Renal cortex interstitium (tissue), 11 donors: ENCODE measurements at regions not wholly inside any gene's neighbourhood (a gene's known extent, or its start where the extent isn't known, plus 50 kb on each side); places are given as distances from the start of the nearest gene placed in this dataset.
A peak's percentile ranks its signal among the peaks of the same experiment; 100 is the strongest.
"Not testable (repeated sequence)": the region's sequence is repeated elsewhere in the genome, so short reads cannot be mapped to it uniquely, and the experiment has no call there.

Experiments used
- DNase-seq, 11 donors: peaks; one replicate each; pipeline ENCODE4 v3.0.0-alpha.2; 2013; ENCODE audit warnings: low read depth in 9 of 11, low spot score in 4 of 11; ENCODE audit errors: extremely low read depth in 1 of 11

DNA sequence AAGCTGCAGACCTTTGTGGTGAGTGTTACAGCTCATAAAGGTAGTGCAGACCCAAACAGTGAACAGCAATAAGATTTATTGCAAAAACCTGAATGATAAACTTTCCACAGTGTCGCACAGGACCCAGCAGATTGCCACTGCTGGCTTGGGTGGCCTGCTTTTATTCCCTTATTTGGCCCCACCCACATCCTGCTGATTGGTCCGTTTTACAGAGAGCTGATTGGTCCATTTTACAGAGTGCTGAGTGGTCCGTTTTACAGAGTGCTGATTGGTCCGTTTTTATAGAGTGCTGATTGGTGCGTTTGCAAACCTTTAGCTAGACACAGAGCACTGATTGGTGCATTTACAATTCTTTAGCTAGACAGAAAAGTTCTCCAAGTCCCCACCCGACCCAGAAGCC, 127.7 kb upstream of the UBE3A start:
- DNase-seq, result not testable (repeated sequence)

DNA sequence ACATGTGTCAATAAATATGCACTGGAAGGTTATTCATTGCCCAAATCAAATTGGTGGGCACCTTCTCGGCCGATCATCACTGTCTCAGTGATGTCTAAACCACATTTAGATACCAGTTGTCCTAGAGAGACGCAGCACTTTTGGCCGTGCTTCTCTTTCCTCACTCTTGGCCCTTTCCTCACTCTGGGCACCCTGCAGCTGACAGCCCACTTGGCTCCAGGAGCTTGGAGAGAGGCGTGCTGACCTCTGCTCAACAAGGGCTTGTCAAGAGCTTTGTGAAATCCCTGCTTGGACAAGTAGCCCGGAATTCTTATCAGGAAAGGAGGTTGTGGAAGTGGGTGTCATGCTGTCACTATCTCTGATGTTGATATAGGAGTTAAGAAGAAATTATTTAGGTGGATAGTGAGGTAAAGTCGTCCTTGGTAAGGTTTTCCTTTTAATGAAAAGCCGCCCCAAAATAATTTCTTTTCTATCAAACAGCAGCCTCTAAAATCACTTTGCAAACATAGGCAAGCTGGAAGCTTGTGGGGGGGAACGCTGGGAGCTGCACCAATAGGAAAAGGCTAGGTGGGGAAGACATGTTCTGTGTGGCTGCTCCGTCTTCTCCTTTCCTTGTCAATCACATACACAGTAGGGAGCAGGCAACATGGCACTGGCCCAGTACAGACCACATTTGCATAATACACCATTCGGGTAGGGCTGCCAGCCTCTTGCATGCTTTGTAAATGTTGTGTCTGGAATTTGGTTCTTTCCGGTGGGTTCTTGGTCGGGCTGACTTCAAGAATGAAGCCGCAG, 126.8 kb upstream of the UBE3A start:
- no peak for DNase-seq

DNA sequence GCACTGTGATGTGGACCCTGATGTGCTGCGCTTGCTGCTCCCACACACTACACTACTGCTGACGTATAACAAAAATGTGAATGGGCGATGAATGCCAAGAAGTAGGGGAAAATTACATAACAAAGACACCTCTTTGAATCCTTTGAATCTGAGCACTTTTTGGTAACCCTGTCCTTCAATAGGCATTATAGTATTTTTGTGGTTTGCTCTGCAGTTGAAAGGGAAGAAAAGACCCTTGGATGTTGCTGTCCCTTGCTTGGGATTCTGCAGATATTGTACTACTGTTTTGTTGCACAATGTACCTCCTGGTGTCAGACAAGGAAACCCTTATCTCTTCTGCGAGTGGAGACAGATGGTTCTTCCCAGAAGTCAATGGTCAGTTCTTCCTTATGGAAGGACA, 124.8 kb upstream of the UBE3A start:
- DNase-seq, result no peak

DNA sequence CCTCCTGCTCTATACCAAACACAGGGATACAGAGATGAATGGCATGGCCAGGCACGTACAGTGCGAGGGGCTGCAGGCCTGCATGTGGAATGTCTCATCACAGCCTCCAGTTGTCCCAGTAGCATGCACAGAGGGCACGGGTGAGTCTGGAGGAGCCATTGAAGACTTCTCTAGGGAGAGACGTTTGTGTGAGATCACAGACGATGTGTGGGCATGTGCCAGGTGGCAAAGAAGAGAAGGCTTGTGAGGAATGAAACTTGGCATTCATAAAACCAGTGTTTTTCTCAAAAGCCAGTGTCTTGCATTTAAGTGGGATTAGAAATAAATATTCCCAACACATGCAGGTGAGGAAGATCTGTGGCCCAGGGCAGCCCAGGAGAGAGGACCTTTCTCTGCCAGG, 119.1 kb upstream of the UBE3A start:
- no peak for DNase-seq

DNA sequence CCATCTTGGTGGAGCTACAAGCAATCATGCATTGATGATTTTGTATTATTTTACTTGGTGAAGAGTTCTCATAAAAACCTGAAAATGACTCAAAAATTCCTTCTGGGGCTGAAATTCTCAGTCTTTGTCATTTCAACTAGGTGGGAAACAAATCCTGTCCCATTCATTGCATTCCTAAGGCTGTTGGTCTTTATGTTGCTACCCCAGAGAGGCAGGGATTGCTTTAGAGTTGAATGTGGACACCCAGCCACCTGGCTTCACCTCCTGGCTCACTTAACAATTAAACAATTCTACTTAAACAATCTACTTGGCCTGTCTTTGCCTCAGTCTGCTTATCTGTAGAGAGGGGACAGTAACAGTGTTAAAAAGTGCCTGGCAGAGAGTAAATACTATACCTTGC, 117.3 kb upstream of the UBE3A start:
- DNase-seq, result no peak

DNA sequence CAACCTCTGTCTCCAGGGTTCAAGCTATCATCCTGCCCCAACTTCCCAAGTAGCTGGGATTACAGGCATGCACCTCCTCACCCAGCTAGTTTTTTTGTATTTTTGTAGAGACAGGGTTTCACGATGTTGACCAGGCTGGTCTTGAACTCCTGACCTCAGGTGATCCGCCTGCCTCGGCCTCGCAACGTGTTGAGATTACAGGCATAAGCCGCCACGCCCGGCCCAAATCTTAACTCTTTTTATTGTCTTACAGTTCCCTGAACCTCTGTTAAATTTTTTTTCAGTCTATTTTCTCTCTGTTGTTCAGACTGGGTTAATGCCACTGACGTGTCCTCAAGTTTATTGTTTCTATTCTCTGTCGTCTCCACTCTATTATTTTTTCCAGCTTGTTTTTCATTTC, 115.8 kb upstream of the UBE3A start:
- no peak for DNase-seq

DNA sequence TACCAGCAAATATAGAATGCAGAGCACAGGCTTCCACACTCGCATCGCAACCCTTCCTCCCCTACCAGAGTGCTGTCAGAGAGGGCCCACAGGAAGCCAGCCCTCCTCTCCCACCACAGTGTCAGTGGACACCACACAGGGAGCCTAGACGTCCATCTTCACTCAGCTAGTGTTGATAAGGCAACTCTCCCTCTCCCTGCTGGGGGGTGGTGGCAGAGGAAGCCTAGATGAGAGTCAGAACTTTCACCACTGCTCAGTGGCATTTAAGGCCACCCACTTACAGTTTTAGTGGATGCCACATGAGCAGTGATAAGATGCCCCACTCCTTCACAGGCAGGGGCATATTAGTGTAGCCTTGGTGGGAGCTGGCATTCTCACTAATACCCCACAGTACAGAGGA, 109.8 kb upstream of the UBE3A start:
- no peak for DNase-seq

DNA sequence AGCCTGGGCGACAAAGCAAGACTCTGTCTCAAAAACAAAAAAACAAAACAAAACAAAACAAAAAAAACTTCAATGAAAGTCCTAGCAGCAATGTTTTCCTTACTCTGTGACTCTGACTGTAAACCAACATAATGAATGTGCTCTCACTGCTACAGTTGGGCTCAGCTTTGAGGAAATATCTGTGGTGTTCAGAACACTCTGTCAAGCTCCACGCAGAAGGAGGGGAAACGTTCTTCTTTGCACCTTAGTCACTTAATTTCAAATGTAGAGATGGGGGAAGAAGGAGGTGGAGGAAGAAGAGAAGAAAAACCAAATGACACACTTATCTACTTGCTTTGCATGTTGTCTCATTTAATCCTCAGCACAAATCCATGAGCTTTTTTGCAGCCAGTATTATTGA, 107.1 kb upstream of the UBE3A start:
- DNase-seq, result no peak

DNA sequence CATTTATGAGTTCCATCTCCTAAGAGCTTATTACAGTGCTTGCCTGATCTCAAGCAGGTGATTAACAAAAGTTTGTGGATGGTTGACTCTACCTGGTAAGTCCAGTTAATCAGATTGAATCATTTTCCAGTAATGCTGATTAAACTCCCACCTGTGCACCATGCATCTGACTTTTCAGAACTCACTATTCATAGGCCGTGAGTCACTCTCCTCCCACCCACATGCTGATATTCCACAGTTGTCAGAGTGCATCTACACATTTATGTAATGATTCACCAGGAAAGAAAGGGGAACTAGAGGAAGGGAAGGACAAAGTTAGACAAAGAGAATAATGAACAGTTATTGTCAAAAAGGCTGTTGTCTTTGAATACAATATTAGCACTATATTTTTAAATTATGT, 106.2 kb upstream of the UBE3A start:
- no peak for DNase-seq

DNA sequence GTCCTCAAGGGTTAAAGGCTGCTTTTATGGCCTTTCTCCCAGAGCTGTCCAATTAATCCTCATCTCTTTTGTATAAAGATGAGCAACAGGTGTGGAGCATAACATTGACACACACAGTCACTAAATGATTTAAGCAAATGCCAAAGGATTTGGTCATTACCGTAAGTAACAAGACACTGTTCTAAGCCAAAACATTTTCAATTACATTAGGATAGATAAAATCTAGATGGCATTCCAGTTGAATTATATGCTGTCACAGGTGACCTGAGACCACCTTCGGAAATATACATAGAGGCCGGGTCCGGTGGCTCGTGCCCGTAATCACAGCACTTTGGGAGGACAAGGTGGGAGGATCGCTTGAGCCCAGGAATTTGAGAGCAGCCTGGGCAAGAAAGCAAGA, 105.3 kb upstream of the UBE3A start:
- DNase-seq, result no peak

DNA sequence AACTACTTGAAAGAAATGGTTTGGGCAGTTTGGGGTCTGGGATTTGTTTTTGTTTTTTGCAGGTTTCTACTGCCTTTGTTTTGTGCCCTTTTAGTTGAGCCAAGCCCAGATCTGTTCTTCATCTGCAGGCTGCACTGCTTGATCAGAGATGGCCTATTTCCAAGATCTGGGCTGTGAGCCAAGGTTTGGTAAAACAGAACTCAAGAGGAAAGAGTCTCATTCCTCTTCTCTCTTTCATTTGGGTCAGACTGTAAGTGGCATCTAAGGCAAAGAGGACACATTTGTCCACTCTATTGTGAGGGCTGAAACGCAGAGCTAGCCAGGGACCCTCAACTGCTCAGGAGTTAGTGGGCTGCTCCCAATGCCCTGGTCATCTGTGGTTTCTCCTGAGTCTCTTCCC, 104.4 kb upstream of the UBE3A start:
- DNase-seq, result peak in 10 of 11 donors; percentile 13 to 39 (median 24)

DNA sequence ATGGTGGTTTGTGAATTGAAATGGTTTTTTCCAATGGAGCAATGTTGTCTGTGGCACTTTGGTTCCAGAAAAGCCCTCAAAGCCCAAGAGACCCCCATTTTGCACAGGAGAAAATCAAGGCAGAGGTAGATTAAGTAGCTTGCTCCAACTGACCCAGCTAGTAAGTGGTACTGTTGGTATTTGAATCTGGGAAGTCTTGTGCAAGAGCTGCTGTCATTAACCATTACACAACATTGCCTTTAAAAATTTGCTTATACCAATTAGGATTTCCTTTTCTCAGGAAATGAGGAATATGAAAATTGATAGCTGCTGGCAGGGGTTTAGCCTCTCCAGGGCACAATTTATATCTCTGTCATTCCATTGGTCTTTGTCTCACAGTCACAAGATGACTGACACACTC, 102.4 kb upstream of the UBE3A start:
- DNase-seq, result no peak

DNA sequence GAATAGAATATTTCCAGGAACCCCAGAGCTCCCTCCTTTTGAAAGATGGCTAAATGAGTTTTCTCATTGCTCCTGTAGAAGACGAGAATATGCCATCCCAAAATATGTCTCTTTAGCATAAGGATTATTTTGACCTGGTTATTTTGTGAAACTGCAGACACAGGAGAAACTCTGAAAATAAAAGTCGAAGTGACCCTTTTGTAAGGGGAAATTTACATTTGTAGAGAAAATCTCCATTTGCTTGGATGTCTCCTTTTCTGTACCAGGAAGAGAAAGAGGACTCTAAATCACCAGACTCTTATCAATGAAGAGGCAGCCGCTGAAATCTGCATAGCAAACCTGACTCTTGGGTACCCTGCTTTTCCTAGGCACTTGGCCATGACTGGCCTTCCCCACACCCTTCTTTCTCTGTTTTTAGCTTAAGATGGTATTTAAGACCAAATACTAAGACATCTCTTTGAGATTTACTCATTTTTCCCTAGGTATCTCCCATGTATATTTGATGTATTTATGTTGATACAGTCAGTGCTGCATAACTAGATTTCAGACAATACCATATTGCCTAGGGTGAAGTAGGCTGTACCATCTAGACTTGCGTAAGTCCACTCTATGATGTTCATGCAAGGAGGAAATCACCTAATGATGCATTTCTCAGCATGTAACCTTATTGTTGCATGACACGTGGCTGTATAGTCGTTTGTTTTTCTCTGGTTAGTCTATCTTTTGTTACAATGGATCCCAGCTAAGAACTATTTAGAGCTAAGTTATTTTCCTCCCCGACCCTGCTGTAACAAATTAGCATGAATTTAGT, 98.2 kb upstream of the UBE3A start:
- no peak for DNase-seq

DNA sequence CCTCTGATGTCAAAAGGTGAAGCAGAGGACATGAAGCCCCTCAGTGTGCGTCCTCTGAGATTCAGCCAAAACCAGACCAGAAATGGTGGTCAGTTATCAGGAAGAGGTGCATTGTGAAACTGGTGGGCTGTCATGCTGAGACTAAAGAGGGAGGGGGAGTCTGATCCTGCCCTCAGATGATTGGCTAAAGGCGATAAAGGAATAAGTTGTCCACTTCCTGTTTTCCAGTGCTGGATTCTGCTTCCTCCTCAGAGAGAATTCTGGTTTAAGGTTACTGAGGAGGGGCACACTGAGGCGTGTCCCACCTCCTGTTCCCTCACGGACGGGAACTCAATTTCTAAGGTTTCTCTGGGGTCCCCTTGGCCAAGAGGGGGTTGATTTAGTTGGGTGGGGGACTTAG, 97.0 kb upstream of the UBE3A start:
- DNase-seq, result no peak

DNA sequence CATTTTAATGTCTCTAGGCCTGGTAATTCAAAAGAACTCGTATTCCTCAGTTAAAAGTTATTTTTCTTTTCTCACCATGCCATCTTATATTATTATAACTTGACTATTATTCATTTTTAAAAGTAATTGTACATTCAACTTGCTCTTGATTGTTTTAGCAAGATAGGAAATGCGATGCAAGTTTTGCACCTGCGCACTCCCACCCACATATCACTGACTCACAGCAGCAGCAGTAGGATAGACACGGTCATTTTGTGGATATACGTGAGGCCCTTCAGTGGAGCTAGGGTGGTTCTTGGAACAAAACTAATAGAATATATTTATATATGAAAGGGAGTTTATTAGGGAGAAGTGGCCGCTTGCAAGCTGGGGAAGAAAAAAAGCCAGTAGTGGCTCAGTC, 95.5 kb upstream of the UBE3A start:
- no peak for DNase-seq

DNA sequence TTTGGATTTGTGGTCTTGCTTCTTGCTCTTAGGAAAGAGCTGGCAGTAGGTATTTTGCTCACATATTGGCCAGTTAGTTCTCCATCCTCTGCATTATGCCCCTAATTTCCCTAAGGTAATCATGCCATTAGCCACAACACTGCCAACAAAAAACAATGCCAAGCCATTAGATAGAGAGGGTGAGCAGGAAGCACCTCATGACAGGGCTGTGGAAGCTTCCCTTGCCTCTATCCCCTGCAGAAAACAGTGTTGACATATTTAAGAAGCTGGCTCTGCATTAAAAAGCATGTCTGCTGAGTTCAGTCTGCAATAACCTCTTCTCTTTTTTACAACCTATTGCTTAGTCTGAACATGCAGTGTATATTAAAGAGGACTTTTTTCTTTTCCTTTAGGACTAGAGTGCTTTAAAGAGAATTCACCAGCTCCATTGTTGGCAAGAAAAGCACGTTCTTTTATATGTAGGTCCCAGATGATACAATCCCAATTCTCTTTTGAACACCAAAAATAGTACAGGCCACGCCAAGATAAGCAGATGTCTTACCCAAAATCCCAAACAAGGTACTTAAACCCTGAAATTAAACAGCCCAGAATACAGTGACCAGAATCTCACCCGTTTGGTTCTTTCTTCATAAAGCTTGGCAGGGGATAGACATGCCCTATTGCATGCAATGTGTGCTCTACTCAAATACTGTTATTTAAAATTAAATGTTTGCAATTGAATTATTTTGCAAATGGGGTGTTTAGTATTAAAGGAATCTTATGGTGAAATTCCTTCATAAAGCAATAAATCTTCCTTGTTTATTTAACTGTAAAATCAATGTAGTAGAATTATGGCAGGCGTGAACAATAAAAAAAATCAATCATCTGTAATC, 93.7 kb upstream of the UBE3A start:
- no peak for DNase-seq

DNA sequence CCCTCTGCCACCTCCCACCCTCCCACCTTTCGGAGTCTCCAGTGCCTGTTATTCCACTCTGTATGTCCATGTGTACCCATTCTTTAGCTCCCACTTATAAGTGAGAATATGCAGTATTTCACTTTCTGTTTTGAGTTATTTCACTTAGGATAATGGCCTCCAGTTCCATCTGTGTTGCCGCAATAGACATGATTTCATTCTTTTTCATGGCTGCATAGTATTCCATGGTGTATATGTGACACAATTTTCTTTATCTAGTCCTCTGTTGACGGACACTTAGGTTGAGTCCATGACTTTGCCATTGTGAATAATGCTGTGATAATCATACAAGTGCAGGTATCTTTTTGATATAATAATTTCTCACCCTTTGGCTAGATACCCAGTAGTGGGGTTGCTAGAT, 91.0 kb upstream of the UBE3A start:
- DNase-seq, result no peak

DNA sequence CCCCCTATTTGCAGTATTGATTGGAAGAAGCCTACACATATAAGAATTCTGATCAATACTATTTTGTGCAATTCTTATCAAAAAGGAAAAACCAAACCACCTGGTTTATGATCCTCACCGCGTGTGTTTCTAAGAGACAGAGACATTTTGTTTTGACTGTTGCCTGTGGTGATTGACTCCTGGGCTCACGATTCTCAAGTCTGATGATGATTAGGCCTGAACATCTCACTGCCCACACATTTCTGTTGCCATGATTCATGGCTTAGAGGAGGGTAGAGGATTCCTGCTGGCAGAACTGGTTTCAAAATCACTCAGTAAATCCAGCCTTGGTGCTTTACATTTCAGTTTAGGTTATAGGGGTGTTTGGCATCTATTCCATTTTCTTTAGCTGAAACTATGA, 88.3 kb upstream of the UBE3A start:
- no peak for DNase-seq

DNA sequence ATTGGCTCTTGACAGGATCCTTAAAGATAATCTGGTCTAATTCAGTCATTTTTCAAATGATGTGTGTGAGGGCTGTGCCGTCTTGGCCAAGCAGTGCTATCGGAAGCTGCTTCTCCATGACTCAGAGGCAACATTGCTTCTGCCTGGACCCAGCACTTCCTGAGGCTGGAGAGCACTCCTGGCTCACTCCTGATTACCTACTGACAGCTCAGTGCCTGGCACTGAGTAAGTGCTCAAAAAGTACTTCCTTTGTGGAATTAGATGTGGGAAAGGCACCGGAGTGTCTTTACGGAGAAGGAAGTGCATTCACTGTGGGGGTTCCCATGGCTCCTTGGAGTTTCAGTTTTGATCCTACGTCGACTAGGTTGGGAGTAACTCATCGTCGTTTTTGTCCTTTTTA, 86.9 kb upstream of the UBE3A start:
- DNase-seq, result no peak

DNA sequence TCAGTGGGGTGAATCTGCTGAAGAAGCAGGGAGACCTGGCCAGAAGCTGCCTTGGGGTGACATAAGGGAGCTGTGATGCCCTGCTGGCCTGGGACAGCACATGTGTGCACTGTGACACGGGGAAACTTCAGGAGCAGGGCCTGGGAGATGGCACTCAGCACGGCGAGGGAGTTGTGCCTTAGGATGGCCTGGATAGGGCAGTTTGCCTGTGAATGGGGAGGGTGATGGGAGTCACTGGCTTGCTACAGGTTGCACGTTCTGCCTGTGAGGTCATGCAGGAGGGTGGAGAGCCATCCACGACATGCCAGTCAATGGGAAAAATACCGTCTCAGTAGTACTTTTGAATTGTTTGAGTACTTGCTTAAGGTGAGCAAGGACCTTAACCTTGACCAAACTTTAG, 76.8 kb upstream of the UBE3A start:
- DNase-seq, result no peak
